NOMO-1 treated with dmso at 0.1 percent for 144 hours (cell line): ENCODE measurements at regions not wholly inside any gene's neighbourhood (a gene's known extent, or its start where the extent isn't known, plus 50 kb on each side); places are given as distances from the start of the nearest gene placed in this dataset.
"Not testable (repeated sequence)": the region's sequence is repeated elsewhere in the genome, so short reads cannot be mapped to it uniquely, and the experiment has no call there.

Experiments used
- DNase-seq: peaks from one replicate; lab custom pipeline; 2025; ENCODE audit not compliant: unreplicated experiment; lab: John Stamatoyannopoulos, UW

GRCh38 chr12:58009405-58010195, 68.2 kb downstream of the ATP23 start:
- no peak for DNase-seq

- DNase-seq, result no peak
Observed at GRCh38 chr12:58011676-58012075, 70.3 kb downstream of the ATP23 start.

GRCh38 chr12:58022379-58023020, 81.1 kb downstream of the ATP23 start:
- not testable (repeated sequence) for DNase-seq

GRCh38 chr12:58025431-58025830, 84.1 kb downstream of the ATP23 start:
- DNase-seq, result no peak

- no peak for DNase-seq
Observed at GRCh38 chr12:58026426-58026825, 85.1 kb downstream of the ATP23 start.

- no peak for DNase-seq
Observed at GRCh38 chr12:58026897-58027891, 85.8 kb downstream of the ATP23 start.

GRCh38 chr12:58028294-58028693, 86.9 kb downstream of the ATP23 start:
- no peak for DNase-seq

- no peak for DNase-seq
Observed at GRCh38 chr12:58029260-58029659, 87.9 kb downstream of the ATP23 start.

- DNase-seq, result peak; percentile 20
Observed at GRCh38 chr12:58030566-58031279, 89.4 kb downstream of the ATP23 start.

- no peak for DNase-seq
Observed at GRCh38 chr12:58032156-58032555, 90.8 kb downstream of the ATP23 start.

- DNase-seq, result no peak
Observed at GRCh38 chr12:58033831-58034230, 92.5 kb downstream of the ATP23 start.

GRCh38 chr12:58034311-58034710, 92.9 kb downstream of the ATP23 start:
- DNase-seq, result no peak

- DNase-seq, result no peak
Observed at GRCh38 chr12:58034712-58035111, 93.3 kb downstream of the ATP23 start.

- DNase-seq, result no peak
Observed at GRCh38 chr12:58041441-58041840, 100.1 kb downstream of the ATP23 start.

- no peak for DNase-seq
Observed at GRCh38 chr12:58044966-58045365, 103.6 kb downstream of the ATP23 start.

- peak; percentile 79 for DNase-seq
Observed at GRCh38 chr12:58046271-58046670, 104.9 kb downstream of the ATP23 start.

- DNase-seq, result peak; percentile 4
Observed at GRCh38 chr12:58051378-58051777, 110.0 kb downstream of the ATP23 start.

GRCh38 chr12:58064666-58065065, 123.3 kb downstream of the ATP23 start:
- DNase-seq, result no peak

- DNase-seq, result no peak
Observed at GRCh38 chr12:58066296-58066695, 124.9 kb downstream of the ATP23 start.

GRCh38 chr12:58067610-58068387, 126.4 kb downstream of the ATP23 start:
- no peak for DNase-seq
